ENCODE measurements at regions not wholly inside any gene's neighbourhood (a gene's known extent, or its start where the extent isn't known, plus 50 kb on each side); places are given as distances from the start of the nearest gene placed in this dataset.

- TF ChIP-seq, protein P1, sequence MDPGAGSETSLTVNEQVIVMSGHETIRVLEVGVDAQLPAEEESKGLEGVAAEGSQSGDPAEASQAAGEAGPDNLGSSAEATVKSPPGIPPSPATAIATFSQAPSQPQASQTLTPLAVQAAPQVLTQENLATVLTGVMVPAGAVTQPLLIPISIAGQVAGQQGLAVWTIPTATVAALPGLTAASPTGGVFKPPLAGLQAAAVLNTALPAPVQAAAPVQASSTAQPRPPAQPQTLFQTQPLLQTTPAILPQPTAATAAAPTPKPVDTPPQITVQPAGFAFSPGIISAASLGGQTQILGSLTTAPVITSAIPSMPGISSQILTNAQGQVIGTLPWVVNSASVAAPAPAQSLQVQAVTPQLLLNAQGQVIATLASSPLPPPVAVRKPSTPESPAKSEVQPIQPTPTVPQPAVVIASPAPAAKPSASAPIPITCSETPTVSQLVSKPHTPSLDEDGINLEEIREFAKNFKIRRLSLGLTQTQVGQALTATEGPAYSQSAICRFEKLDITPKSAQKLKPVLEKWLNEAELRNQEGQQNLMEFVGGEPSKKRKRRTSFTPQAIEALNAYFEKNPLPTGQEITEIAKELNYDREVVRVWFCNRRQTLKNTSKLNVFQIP (CRISPR knock-in tag; IDR thresholded peaks at IDR 0.05; ENCODE audit: borderline replicate concordance, low read depth): no peak
- TF ChIP-seq ZFP3 (CRISPR knock-in tag; IDR thresholded peaks at IDR 0.05) (no peak), ISL1 (CRISPR knock-in tag; IDR thresholded peaks at IDR 0.05) (no peak), TSHZ2 (CRISPR knock-in tag; IDR thresholded peaks at IDR 0.05) (no peak), CSDC2 (CRISPR knock-in tag; IDR thresholded peaks at IDR 0.05) (no peak), OSR1 (CRISPR knock-in tag; IDR thresholded peaks at IDR 0.05) (no peak)
- TF ChIP-seq, protein P2, sequence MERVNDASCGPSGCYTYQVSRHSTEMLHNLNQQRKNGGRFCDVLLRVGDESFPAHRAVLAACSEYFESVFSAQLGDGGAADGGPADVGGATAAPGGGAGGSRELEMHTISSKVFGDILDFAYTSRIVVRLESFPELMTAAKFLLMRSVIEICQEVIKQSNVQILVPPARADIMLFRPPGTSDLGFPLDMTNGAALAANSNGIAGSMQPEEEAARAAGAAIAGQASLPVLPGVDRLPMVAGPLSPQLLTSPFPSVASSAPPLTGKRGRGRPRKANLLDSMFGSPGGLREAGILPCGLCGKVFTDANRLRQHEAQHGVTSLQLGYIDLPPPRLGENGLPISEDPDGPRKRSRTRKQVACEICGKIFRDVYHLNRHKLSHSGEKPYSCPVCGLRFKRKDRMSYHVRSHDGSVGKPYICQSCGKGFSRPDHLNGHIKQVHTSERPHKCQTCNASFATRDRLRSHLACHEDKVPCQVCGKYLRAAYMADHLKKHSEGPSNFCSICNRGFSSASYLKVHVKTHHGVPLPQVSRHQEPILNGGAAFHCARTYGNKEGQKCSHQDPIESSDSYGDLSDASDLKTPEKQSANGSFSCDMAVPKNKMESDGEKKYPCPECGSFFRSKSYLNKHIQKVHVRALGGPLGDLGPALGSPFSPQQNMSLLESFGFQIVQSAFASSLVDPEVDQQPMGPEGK (CRISPR knock-in tag; IDR thresholded peaks at IDR 0.05; ENCODE audit: borderline replicate concordance): no peak
Observed at GRCh38 chr5:164482351-164482750, 976.9 kb downstream of the MAT2B start.

Measured in SK-N-SH treated with all-trans-retinoic acid at 6 μM for 48 hours (cell line).